OCI-LY1 (cell line): ENCODE measurements at regions not wholly inside any gene's neighbourhood (a gene's known extent, or its start where the extent isn't known, plus 50 kb on each side); places are given as distances from the start of the nearest gene placed in this dataset.
A peak's percentile ranks its signal among the peaks of the same experiment; 100 is the strongest.

Source experiments
- H2AFZ ChIP-seq: fragments of 200-600 bp; sonication (generic), shearing (Covaris generic); 2 replicates; pipeline ENCODE4 v1.6.0; 2014; ENCODE audit warnings: antibody characterized with exemption, mild to moderate bottlenecking, low read length
- H3F3A ChIP-seq: fragments of 200-600 bp; sonication (generic), shearing (Covaris generic); 2 replicates; pipeline ENCODE4 v1.6.0; 2014; ENCODE audit warnings: mild to moderate bottlenecking, antibody characterized with exemption, low read length, moderate library complexity; ENCODE audit not compliant: insufficient read depth
- H3K27ac ChIP-seq: fragments of 200-600 bp; sonication (generic); 2 replicates; pipeline ENCODE4 v1.5.1; 2014; ENCODE audit warnings: low read length, mixed run types, mild to moderate bottlenecking, low read depth; ENCODE audit not compliant: poor library complexity, severe bottlenecking
- H3K27me3 ChIP-seq: fragments of 200-600 bp; sonication (generic); 2 replicates; pipeline ENCODE4 v1.6.0; 2014; ENCODE audit warnings: antibody characterized with exemption, mild to moderate bottlenecking, low read length, moderate library complexity; ENCODE audit not compliant: insufficient read depth
- H3K36me3 ChIP-seq: fragments of 200-600 bp; sonication (generic); 2 replicates; pipeline ENCODE4 v1.6.1; 2014; ENCODE audit warnings: mild to moderate bottlenecking, antibody characterized with exemption, low read length, moderate library complexity, mixed read lengths; ENCODE audit not compliant: insufficient read depth
- H3K4me1 ChIP-seq: fragments of 200-600 bp; sonication (generic); 2 replicates; pipeline ENCODE4 v1.5.1; 2014; ENCODE audit warnings: mild to moderate bottlenecking, low read length, moderate library complexity; ENCODE audit not compliant: insufficient read depth, severe bottlenecking
- H3K4me2 ChIP-seq: fragments of 200-600 bp; sonication (generic), shearing (Covaris generic); 2 replicates; pipeline ENCODE4 v1.6.1; 2014; ENCODE audit warnings: low read length
- H3K4me3 ChIP-seq: fragments of 200-600 bp; sonication (generic); 2 replicates; pipeline ENCODE4 v1.5.1; 2014; ENCODE audit warnings: low read length, low read depth, mild to moderate bottlenecking, mixed read lengths; ENCODE audit not compliant: poor library complexity, severe bottlenecking
- H3K79me2 ChIP-seq: fragments of 200-600 bp; shearing (Covaris generic); 2 replicates; pipeline ENCODE4 v1.6.1; 2016; ENCODE audit warnings: mixed run types, low read length, mixed read lengths; ENCODE audit not compliant: insufficient read depth
- H3K9ac ChIP-seq: fragments of 200-600 bp; sonication (generic), shearing (Covaris generic); 2 replicates; pipeline ENCODE4 v1.6.1; 2014; ENCODE audit warnings: mild to moderate bottlenecking, low read length, mixed read lengths
- H3K9me2 ChIP-seq: fragments of 200-600 bp; sonication (generic), shearing (Covaris generic); 2 replicates; pipeline ENCODE4 v1.6.1; 2014; ENCODE audit warnings: low read depth, mild to moderate bottlenecking, low read length, mixed read lengths
- H3K9me3 ChIP-seq: fragments of 200-600 bp; shearing (Covaris generic); 2 replicates; pipeline ENCODE4 v1.6.1; 2014; ENCODE audit warnings: low read length, mixed read lengths
- H4K20me1 ChIP-seq: fragments of 200-600 bp; sonication (generic), shearing (Covaris generic); 2 replicates; pipeline ENCODE4 v1.6.0; 2016; ENCODE audit warnings: mild to moderate bottlenecking, low read length; ENCODE audit not compliant: insufficient read depth
- CTCF ChIP-seq: fragments of 200-600 bp; sonication (generic), shearing (Covaris generic); IDR thresholded peaks from 2 replicates; pipeline ENCODE4 v1.5.1; 2017; ENCODE audit warnings: mild to moderate bottlenecking, antibody characterized with exemption, low read length, moderate library complexity, mixed read lengths
- EZH2 ChIP-seq: fragments of 200-600 bp; sonication (generic), shearing (Covaris generic); IDR thresholded peaks from 2 replicates; pipeline ENCODE4 v1.8.0; 2017; ENCODE audit warnings: borderline replicate concordance, mixed run types, mild to moderate bottlenecking, antibody characterized with exemption, low read length, moderate library complexity, mixed read lengths

DNA sequence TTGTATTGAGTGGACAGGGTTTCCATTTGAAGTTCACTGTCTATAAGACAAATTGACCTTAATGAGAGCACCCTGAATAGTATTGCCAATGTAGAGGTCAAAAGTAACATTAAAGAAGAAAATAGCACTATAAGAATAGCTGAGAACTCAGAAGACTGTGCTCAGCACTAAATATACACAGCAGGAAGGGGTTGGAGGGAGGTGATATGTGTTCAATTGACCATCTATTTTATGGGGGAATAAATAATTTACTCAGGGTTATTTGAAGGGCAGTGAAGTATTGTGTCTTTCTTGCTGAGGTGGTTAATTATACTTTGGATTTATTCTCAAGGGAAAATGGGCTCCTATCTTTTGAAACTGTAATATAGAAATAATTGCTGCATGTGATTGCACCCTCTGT, 1380.5 kb upstream of the SPRY2 start:
- Histone ChIP-seq H3K9me3 (no peaks in the 10 kb centered on the region), H3K9ac (no peak overlapping the region), H2AFZ (no peak overlapping the region), H3K27ac (no peak overlapping the region), H3K27me3 (no peaks in the 10 kb centered on the region), H4K20me1 (no peaks in the 10 kb centered on the region), H3K79me2 (no peaks in the 10 kb centered on the region), H3K4me3 (no peak overlapping the region), H3K4me1 (no peaks in the 10 kb centered on the region), H3K4me2 (no peak overlapping the region), H3K36me3 (no peaks in the 10 kb centered on the region), H3F3A (no peaks in the 10 kb centered on the region), H3K9me2 (no peaks in the 10 kb centered on the region)
- no peak for TF ChIP-seq EZH2
- TF ChIP-seq CTCF: no peak

DNA sequence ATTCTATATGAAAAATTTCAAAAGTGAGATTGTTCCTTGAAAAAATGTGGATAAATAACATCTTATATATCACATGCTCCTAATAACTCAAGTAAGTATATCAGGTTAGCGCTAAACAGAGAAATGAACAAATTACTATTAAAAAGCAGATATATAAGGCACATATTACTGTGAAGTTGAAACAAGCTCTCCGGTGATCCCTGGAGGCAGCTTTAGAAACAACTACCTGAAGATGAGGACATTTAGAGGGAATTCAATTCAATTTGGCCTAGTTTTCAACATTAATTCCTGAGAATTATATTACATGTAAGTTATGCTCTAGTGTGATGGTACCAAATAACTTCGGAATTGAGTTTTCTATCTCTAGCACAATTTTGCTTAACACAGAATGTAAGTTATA, 1373.6 kb upstream of the SPRY2 start:
- no peaks in the 10 kb centered on the region for H3K79me2 ChIP-seq
- no peak overlapping the region for H3K4me3 ChIP-seq
- no peaks in the 10 kb centered on the region for H3K9me2 ChIP-seq
- no peaks in the 10 kb centered on the region for H4K20me1 ChIP-seq
- H3K9ac ChIP-seq: no peak overlapping the region
- H3F3A ChIP-seq: no peaks in the 10 kb centered on the region
- no peak overlapping the region for H3K27ac ChIP-seq
- no peaks in the 10 kb centered on the region for H3K4me1 ChIP-seq
- no peak overlapping the region for H3K4me2 ChIP-seq
- H2AFZ ChIP-seq: no peak overlapping the region
- no peaks in the 10 kb centered on the region for H3K27me3 ChIP-seq
- H3K9me3 ChIP-seq: no peaks in the 10 kb centered on the region
- no peaks in the 10 kb centered on the region for H3K36me3 ChIP-seq
- TF ChIP-seq EZH2 (no peak), CTCF (peak; percentile 26; the same call in 1 of the 2 replicates)

- Histone ChIP-seq H3K79me2 (no peaks in the 10 kb centered on the region), H3K9ac (no peak overlapping the region), H3K27ac (no peak overlapping the region), H3K4me2 (no peak overlapping the region), H3K4me3 (no peak overlapping the region), H3K27me3 (no peaks in the 10 kb centered on the region), H3K36me3 (no peaks in the 10 kb centered on the region), H4K20me1 (no peaks in the 10 kb centered on the region), H2AFZ (no peak overlapping the region), H3K9me2 (no peaks in the 10 kb centered on the region), H3K9me3 (no peaks in the 10 kb centered on the region), H3F3A (no peaks in the 10 kb centered on the region), H3K4me1 (no peaks in the 10 kb centered on the region)
- TF ChIP-seq EZH2: no peak
- no peak for TF ChIP-seq CTCF
Observed at GRCh38 chr13:81713201-81713600, 1372.3 kb upstream of the SPRY2 start.
